GM12872 (cell line): ENCODE measurements at regions not wholly inside any gene's neighbourhood (a gene's known extent, or its start where the extent isn't known, plus 50 kb on each side); places are given as distances from the start of the nearest gene placed in this dataset.

ENCODE experiments used
- TF ChIP-seq, protein P1 (sequence below): IDR thresholded peaks from 3 replicates; pipeline ENCODE4 v1.5.1; 2011; ENCODE audit warnings: low read depth, mild to moderate bottlenecking, low read length, moderate library complexity; ENCODE audit not compliant: insufficient read depth

DNA sequence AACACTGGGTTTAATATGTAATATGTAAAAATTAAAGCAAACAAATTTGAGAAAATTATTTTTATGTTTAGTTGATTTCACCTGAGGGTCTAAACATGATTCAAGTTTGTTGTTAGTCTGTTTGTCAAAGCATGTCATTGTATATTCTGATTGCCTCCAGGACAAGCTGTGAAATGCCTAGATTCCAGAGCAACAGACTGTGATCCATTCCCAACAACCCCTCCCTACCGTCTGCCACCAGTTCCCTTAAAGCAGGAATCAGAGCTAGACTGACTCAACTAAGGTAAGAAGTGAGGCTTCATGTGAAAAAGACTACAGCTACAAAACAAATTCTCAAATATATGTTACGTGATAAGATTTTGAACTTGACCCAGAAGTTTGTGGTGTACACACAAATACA is 304.2 kb downstream of the RAB38 start:
- TF ChIP-seq, protein P1, sequence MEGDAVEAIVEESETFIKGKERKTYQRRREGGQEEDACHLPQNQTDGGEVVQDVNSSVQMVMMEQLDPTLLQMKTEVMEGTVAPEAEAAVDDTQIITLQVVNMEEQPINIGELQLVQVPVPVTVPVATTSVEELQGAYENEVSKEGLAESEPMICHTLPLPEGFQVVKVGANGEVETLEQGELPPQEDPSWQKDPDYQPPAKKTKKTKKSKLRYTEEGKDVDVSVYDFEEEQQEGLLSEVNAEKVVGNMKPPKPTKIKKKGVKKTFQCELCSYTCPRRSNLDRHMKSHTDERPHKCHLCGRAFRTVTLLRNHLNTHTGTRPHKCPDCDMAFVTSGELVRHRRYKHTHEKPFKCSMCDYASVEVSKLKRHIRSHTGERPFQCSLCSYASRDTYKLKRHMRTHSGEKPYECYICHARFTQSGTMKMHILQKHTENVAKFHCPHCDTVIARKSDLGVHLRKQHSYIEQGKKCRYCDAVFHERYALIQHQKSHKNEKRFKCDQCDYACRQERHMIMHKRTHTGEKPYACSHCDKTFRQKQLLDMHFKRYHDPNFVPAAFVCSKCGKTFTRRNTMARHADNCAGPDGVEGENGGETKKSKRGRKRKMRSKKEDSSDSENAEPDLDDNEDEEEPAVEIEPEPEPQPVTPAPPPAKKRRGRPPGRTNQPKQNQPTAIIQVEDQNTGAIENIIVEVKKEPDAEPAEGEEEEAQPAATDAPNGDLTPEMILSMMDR = no peak

DNA sequence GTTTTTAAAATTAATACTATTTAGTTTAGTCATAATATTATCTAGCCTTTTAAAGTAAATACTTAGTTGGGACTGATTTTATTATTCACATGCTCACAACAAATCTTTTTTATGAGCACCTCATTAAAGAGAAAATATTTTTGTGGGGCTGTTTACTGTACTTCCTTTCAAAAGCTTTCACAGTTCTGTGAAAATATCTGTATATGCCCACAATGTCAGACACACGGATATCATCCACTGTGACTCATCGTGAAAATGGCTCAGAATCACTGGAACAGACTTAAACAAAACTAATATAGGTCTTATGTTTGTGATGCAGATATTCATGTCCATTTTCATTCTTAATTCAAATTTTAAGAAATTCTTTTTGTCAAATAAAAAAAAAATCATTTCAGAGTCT is 305.2 kb downstream of the RAB38 start:
- TF ChIP-seq, protein P1 = no peak

DNA sequence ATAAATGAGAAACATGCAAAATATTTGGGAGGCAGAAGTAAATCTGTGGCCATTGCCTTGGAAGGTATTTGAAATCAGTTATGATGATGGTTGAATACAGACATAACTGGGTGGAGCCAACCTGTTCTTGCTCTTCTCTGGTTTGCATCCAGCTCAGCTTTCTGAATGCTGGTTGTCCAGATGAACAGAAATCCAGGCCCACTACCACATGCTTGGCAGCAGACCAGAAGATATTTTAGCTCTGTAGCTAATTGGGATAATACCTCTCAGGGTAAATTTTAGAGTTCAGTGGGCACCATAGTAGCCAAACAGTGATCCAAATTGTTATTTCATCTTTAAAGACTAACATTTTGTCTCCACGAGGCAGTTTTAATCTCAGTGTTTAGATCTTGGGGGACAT is 308.3 kb downstream of the RAB38 start:
- TF ChIP-seq, protein P1 = no peak

DNA sequence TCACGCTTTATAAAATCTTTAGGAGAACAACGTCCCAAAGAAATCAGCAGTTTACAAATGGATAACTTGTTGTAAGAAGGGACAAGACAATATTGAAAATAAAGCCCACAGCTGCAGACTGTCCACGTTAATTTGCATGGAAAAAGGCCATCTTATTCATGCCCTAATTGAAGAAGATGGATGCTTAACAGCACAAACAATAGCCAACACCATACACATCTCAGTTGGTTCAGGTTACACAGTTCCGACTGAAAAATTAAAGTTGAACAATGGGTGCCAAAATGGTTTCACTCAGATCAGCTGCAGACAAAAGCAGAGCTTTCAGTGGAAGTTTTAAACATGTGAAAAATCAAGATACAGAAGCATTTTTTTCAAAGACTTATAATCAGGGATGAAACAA is 314.2 kb downstream of the RAB38 start:
- TF ChIP-seq, protein P1 = no peak

- TF ChIP-seq, protein P1 = no peak
Measured at GRCh38 chr11:87859636-87860035, 315.6 kb downstream of the RAB38 start.

DNA sequence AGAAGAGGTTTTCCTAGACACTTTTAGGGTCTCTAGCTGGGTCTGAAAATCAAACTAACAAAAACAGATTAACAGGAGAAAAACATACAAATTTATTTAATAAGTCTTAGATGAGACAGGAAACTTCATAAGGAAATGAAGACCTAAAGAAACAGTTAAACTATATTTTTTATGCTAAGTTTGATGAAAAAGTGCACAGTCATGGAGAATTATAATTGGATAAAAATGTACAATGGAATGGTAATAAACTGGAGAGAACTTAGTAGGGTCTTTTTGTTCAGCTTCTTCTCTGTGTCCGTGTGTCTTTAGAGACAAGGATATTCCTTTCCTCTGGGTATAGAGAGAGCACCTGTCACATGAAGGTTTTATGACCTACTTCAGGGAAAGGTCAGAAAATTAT is 323.4 kb downstream of the RAB38 start:
- TF ChIP-seq, protein P1 = no peak

- TF ChIP-seq, protein P1 = no peak
Measured at GRCh38 chr11:87851234-87851633, 324.0 kb downstream of the RAB38 start.

DNA sequence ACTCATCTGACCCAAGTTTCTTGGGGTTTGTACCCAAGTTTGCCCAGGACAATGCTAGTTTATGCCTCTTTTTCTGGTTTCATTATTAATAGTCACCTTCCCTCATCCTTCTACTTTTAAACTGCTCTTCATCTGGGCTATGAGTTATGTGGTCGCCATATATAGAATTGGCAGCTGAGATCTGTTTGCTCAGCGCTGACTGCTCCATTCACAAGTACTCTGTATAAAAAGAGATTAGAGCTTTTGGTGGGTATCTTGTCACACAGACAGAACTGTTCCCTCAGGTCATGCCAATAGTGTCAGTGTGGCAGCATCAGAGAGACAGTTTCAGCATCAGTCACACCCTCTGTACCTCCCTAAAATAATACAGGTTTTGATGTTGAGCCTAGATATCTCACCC is 326.0 kb downstream of the RAB38 start:
- TF ChIP-seq, protein P1 = no peak
